Smooth muscle cell (in vitro differentiated cells): ENCODE measurements at regions not wholly inside any gene's neighbourhood (a gene's known extent, or its start where the extent isn't known, plus 50 kb on each side); places are given as distances from the start of the nearest gene placed in this dataset.

Experiments used
- DNase-seq: peaks from one replicate; lab custom pipeline; 2025; ENCODE audit not compliant: unreplicated experiment; lab: John Stamatoyannopoulos, UW
- H2AFZ ChIP-seq: fragments of 200-600 bp; sonication (generic); 2 replicates; pipeline ENCODE4 v1.6.0; 2016; ENCODE audit warnings: antibody characterized with exemption, low read depth, mild to moderate bottlenecking
- H3F3A ChIP-seq: fragments of 200-600 bp; sonication (generic); 2 replicates; pipeline ENCODE4 v1.6.0; 2017; ENCODE audit warnings: antibody characterized with exemption, low read depth
- H3K27ac ChIP-seq: fragments of 200-600 bp; sonication (generic); 2 replicates; pipeline ENCODE4 v1.5.1; 2016; ENCODE audit warnings: low read depth, mild to moderate bottlenecking
- H3K27me3 ChIP-seq: fragments of 200-600 bp; sonication (generic); 2 replicates; pipeline ENCODE4 v1.6.1; 2016; ENCODE audit warnings: low read depth, mild to moderate bottlenecking
- H3K36me3 ChIP-seq: fragments of 200-600 bp; sonication (generic); 2 replicates; pipeline ENCODE4 v1.5.1; 2016; ENCODE audit warnings: low read depth
- H3K4me1 ChIP-seq: fragments of 200-600 bp; sonication (generic); 2 replicates; pipeline ENCODE4 v1.5.1; 2016; ENCODE audit warnings: low read depth
- H3K4me2 ChIP-seq: fragments of 200-600 bp; sonication (generic); 2 replicates; pipeline ENCODE4 v1.6.0; 2016; ENCODE audit warnings: mild to moderate bottlenecking
- H3K4me3 ChIP-seq: fragments of 200-600 bp; sonication (generic); 2 replicates; pipeline ENCODE4 v1.5.1; 2016; ENCODE audit warnings: mild to moderate bottlenecking
- H3K79me2 ChIP-seq: fragments of 200-600 bp; sonication (generic); 2 replicates; pipeline ENCODE4 v1.6.0; 2016; ENCODE audit warnings: low read depth, mild to moderate bottlenecking
- H3K9ac ChIP-seq: fragments of 200-600 bp; sonication (generic); 2 replicates; pipeline ENCODE4 v1.6.0; 2016; ENCODE audit warnings: low read depth
- H3K9me3 ChIP-seq: fragments of 200-600 bp; sonication (generic); replicated peaks from 2 replicates; pipeline ENCODE4 v1.5.1; 2016; ENCODE audit warnings: low read depth
- H4K20me1 ChIP-seq: fragments of 200-600 bp; sonication (generic); 2 replicates; pipeline ENCODE4 v1.6.0; 2016; ENCODE audit warnings: low read depth
- WGBS: methylation state at CpG from one replicate; pipeline ENCODE4 v1.1.7; 2016; ENCODE audit warnings: low lambda C conversion rate; 5-methylcytosine and 5-hydroxymethylcytosine counted together
- TF ChIP-seq, protein P1 (sequence below): fragments of 200-600 bp; sonication (generic); IDR thresholded peaks from 2 replicates; pipeline ENCODE4 v1.5.1; 2017; ENCODE audit warnings: borderline replicate concordance, mild to moderate bottlenecking, antibody characterized with exemption; ENCODE audit not compliant: insufficient read depth, poor library complexity, severe bottlenecking

DNA sequence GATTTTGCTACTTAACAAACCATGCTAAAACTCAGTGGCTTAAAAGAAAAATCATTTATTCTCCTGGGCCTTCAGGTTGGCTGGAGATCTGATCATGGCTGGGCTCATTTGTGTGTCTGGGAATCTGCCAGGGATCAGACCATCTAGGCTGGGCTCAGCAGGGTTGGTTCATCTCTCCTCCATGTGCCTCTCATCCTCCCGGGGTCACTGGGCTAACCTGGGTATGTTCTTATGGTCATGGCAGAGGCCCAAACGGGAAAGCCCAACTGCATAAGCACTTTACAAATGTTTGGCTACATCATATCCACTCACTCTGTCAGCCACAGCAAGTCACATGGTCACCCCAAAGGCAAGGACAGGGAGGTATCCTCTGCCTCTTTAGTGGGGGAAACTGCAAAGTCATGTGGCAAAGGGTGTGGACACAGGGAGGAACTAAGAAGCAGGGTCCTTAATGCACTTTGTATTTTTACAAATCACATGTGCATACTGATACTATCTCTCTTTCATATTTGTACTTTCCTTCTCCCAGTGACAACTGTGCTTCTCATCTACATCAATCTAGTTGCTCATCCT, 231.4 kb downstream of the BUB3 start:
- H3K79me2 ChIP-seq, result no peaks in the 10 kb centered on the region
- H3K27ac ChIP-seq, result no peak overlapping the region
- no peak overlapping the region for H3K4me3 ChIP-seq
- DNase-seq, result no peak
- no peaks in the 10 kb centered on the region for H3K27me3 ChIP-seq
- no peak overlapping the region for H3K4me2 ChIP-seq
- H3K9me3 ChIP-seq, result no peaks in the 10 kb centered on the region
- WGBS, result 83% methylated on average over 2 of the region's 2 CpGs
- no peak overlapping the region for H3K9ac ChIP-seq
- no peaks in the 10 kb centered on the region for H3K36me3 ChIP-seq
- no peaks in the 10 kb centered on the region for H4K20me1 ChIP-seq
- no peak overlapping the region for H2AFZ ChIP-seq
- H3K4me1 ChIP-seq, result no peaks in the 10 kb centered on the region
- H3F3A ChIP-seq, result no peaks in the 10 kb centered on the region
- TF ChIP-seq, protein P1, sequence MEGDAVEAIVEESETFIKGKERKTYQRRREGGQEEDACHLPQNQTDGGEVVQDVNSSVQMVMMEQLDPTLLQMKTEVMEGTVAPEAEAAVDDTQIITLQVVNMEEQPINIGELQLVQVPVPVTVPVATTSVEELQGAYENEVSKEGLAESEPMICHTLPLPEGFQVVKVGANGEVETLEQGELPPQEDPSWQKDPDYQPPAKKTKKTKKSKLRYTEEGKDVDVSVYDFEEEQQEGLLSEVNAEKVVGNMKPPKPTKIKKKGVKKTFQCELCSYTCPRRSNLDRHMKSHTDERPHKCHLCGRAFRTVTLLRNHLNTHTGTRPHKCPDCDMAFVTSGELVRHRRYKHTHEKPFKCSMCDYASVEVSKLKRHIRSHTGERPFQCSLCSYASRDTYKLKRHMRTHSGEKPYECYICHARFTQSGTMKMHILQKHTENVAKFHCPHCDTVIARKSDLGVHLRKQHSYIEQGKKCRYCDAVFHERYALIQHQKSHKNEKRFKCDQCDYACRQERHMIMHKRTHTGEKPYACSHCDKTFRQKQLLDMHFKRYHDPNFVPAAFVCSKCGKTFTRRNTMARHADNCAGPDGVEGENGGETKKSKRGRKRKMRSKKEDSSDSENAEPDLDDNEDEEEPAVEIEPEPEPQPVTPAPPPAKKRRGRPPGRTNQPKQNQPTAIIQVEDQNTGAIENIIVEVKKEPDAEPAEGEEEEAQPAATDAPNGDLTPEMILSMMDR, result no peak

DNA sequence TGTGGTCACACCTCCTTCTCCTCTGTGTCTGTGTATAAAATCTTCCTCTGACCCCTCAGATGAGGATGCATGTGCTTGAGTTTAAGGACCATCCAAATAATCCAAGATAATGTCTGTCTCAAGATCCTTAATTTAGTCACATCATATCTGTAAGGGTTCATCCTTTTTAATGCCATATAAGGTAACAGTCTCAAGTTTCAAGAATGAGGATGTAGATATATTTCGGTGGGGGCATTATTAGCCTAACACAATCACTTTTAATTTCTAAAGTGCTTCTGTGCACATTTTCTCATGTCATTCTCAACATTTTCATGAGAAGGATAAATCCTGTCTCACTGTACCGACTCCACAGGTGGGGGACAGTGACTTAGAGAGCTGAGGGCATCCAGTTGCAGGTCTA, 235.3 kb downstream of the BUB3 start:
- Histone ChIP-seq H2AFZ (no peak overlapping the region), H3K27me3 (no peaks in the 10 kb centered on the region), H3F3A (no peaks in the 10 kb centered on the region), H3K4me2 (no peak overlapping the region), H3K27ac (no peak overlapping the region), H3K79me2 (no peaks in the 10 kb centered on the region), H3K9ac (no peak overlapping the region), H3K4me1 (no peaks in the 10 kb centered on the region), H4K20me1 (no peaks in the 10 kb centered on the region), H3K36me3 (no peaks in the 10 kb centered on the region), H3K4me3 (no peak overlapping the region), H3K9me3 (no peaks in the 10 kb centered on the region)
- TF ChIP-seq, protein P1, result no peak
- WGBS, result 87% methylated on average over 2 of the region's 2 CpGs
- no peak for DNase-seq

DNA sequence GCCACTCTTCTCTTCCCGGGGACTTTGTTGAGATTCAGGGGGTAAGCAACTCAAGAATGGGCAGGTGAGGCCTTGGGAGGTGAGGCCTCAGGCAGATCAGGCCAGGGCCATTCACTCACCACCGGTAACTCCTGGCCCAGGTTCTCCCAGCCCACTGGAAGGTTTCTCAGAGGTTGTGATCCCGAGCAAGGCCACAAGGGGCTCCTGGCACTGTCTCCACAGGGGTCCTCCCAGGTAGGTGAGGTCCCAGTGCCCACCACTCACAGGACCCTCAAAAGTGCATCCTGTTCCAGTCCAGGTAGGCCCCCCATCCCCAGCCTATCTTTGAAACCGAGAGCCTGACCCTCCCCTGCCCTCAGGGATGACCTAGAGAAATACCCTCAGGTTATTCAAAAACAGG, 236.1 kb downstream of the BUB3 start:
- WGBS, result 92% methylated on average over 4 of the region's 4 CpGs

DNA sequence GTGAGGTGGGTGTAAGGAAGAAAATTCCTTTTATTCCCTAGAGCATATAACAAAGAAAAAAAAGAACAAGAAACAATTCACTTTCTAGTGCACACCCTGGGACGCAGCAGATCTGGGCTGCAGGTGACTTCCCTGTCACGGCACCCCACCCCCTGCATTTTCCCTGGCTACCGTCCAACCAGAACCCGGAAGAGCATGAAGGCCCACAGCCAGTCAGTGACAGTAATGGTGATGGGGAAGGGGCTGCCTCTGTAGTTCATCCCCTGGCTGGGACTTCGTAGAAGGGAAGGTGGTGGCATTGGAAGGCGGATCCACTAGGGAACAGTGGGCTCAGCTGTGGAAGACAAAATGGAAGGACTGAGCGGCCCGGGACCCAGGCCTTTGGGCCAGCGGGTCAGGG, 236.7 kb downstream of the BUB3 start:
- Histone ChIP-seq H3K27ac (no peak overlapping the region), H3K27me3 (no peaks in the 10 kb centered on the region)

More for the DNA sequence above, 236.1 kb downstream of the BUB3 start:
- Histone ChIP-seq H3K9me3 (no peaks in the 10 kb centered on the region), H2AFZ (no peak overlapping the region), H4K20me1 (no peaks in the 10 kb centered on the region), H3K27ac (no peak overlapping the region), H3K79me2 (no peaks in the 10 kb centered on the region), H3K4me2 (no peak overlapping the region), H3K4me3 (no peak overlapping the region), H3K27me3 (no peaks in the 10 kb centered on the region), H3F3A (no peaks in the 10 kb centered on the region), H3K36me3 (no peaks in the 10 kb centered on the region), H3K4me1 (no peaks in the 10 kb centered on the region), H3K9ac (no peak overlapping the region)
- DNase-seq, result no peak
- TF ChIP-seq, protein P1, result no peak

More for the DNA sequence above, 236.7 kb downstream of the BUB3 start:
- Histone ChIP-seq H3F3A (no peaks in the 10 kb centered on the region), H3K4me1 (no peaks in the 10 kb centered on the region), H3K4me3 (no peak overlapping the region), H3K36me3 (no peaks in the 10 kb centered on the region), H3K9me3 (no peaks in the 10 kb centered on the region), H4K20me1 (no peaks in the 10 kb centered on the region), H3K9ac (no peak overlapping the region), H3K79me2 (no peaks in the 10 kb centered on the region), H2AFZ (no peak overlapping the region), H3K4me2 (no peak overlapping the region)
- TF ChIP-seq, protein P1, result no peak
- 90% methylated on average over 9 of the region's 9 CpGs for WGBS
- DNase-seq, result no peak
